Colonic mucosa (tissue), 4 donors: ENCODE measurements at regions not wholly inside any gene's neighbourhood (a gene's known extent, or its start where the extent isn't known, plus 50 kb on each side); places are given as distances from the start of the nearest gene placed in this dataset.

ENCODE experiments used
- DNase-seq: peaks from one replicate; pipeline ENCODE4 v3.0.0-alpha.2; 2020
- H3K27ac ChIP-seq: fragments of 200-600 bp; one replicate; pipeline ENCODE4 v1.8.0; 2021
- H3K27me3 ChIP-seq: fragments of 200-600 bp; one replicate; pipeline ENCODE4 v1.8.0; 2021
- H3K36me3 ChIP-seq: fragments of 200-600 bp; one replicate; pipeline ENCODE4 v1.8.0; 2021
- H3K4me1 ChIP-seq: fragments of 200-600 bp; one replicate; pipeline ENCODE4 v1.8.0; 2021; ENCODE audit warnings: mild to moderate bottlenecking
- H3K4me3 ChIP-seq: fragments of 200-600 bp; one replicate; pipeline ENCODE4 v1.8.0; 2021
- H3K9ac ChIP-seq, 2 donors: one replicate each; pipeline ENCODE4 v1.7.0; 2013; ENCODE audit warnings: control low read depth in 2 of 2, low read depth in 2 of 2, low read length in 2 of 2
- H3K9me3 ChIP-seq: fragments of 200-600 bp; one replicate; pipeline ENCODE4 v1.8.0; 2021
- CTCF ChIP-seq: fragments of 200-600 bp; IDR thresholded peaks from one replicate; pipeline ENCODE4 v1.8.0; 2022; ENCODE audit warnings: antibody characterized with exemption, mild to moderate bottlenecking
- intact Hi-C: fragments of 100-400 bp; cut with DNase I; formaldehyde crosslinking; loops from one replicate; pipeline ENCODE4 v1.14.1; 2022
- donor health status: healthy.
- donor health status: DM: no; HTN: no; CAD: no.
- donor health status: DM: no; HTN: no; CAD: no.

GRCh38 chr15:77747175-77748077 is 114.7 kb upstream of the LINGO1 start:
- no peak overlapping the region for H3K27ac ChIP-seq
- no peaks in the 10 kb centered on the region for H3K4me1 ChIP-seq
- H3K9ac ChIP-seq = no peak overlapping the region
- no peak for TF ChIP-seq CTCF
- H3K9me3 ChIP-seq = no peaks in the 10 kb centered on the region
- no peaks in the 10 kb centered on the region for H3K36me3 ChIP-seq
- intact Hi-C loops = no loop called here
- no peak for DNase-seq
- H3K27me3 ChIP-seq = no peaks in the 10 kb centered on the region
- H3K4me3 ChIP-seq = no peak overlapping the region

GRCh38 chr15:77746254-77747174 is 113.8 kb upstream of the LINGO1 start:
- no peak for TF ChIP-seq CTCF
- no peaks in the 10 kb centered on the region for H3K36me3 ChIP-seq
- intact Hi-C loops = no loop called here
- H3K27ac ChIP-seq = no peak overlapping the region
- no peak overlapping the region for H3K9ac ChIP-seq
- no peaks in the 10 kb centered on the region for H3K27me3 ChIP-seq
- no peaks in the 10 kb centered on the region for H3K4me1 ChIP-seq
- no peaks in the 10 kb centered on the region for H3K9me3 ChIP-seq
- DNase-seq = no peak
- H3K4me3 ChIP-seq = no peak overlapping the region

GRCh38 chr15:77744398-77744797 is 111.7 kb upstream of the LINGO1 start:
- H3K27ac ChIP-seq = no peak overlapping the region
- TF ChIP-seq CTCF = no peak
- H3K4me1 ChIP-seq = no peaks in the 10 kb centered on the region
- no peaks in the 10 kb centered on the region for H3K27me3 ChIP-seq
- DNase-seq = no peak
- intact Hi-C loops = no loop called here
- H3K9ac ChIP-seq = no peak overlapping the region
- no peak overlapping the region for H3K4me3 ChIP-seq
- H3K9me3 ChIP-seq = no peaks in the 10 kb centered on the region
- no peaks in the 10 kb centered on the region for H3K36me3 ChIP-seq

DNA sequence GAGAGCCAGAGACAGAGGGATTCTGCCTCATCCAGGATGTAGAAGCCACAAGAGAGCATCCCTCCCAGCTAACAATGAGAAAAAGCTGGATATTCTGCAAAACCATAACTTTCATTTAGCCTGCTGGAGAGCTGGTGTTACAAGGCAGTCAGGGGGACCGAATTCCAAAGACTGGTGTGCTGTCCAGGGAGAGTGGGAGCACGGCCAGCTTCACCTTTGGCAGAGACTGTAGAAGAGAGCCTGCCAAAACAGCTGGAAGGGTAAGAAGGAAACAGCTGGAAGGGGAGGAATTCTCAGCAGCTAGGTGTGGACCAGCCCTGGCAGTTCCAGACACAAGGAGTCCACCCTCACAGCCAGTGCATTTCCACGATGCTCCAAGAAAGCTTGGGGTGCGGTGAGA is 109.9 kb upstream of the LINGO1 start:
- no peaks in the 10 kb centered on the region for H3K9me3 ChIP-seq
- no peak overlapping the region for H3K4me3 ChIP-seq
- no peaks in the 10 kb centered on the region for H3K4me1 ChIP-seq
- H3K36me3 ChIP-seq = no peaks in the 10 kb centered on the region
- TF ChIP-seq CTCF = no peak
- intact Hi-C loops = no loop called here
- H3K27ac ChIP-seq = no peak overlapping the region
- no peak overlapping the region for H3K9ac ChIP-seq
- DNase-seq = no peak
- no peaks in the 10 kb centered on the region for H3K27me3 ChIP-seq

GRCh38 chr15:77742127-77742526 is 109.4 kb upstream of the LINGO1 start:
- Histone ChIP-seq H3K4me3 (no peak overlapping the region), H3K9ac (no peak overlapping the region), H3K36me3 (no peaks in the 10 kb centered on the region), H3K4me1 (no peaks in the 10 kb centered on the region), H3K9me3 (no peaks in the 10 kb centered on the region), H3K27ac (no peak overlapping the region), H3K27me3 (no peaks in the 10 kb centered on the region)
- intact Hi-C loops = no loop called here
- DNase-seq = no peak
- TF ChIP-seq CTCF = no peak
